ENCODE measurements at regions not wholly inside any gene's neighbourhood (a gene's known extent, or its start where the extent isn't known, plus 50 kb on each side); places are given as distances from the start of the nearest gene placed in this dataset.

DNA sequence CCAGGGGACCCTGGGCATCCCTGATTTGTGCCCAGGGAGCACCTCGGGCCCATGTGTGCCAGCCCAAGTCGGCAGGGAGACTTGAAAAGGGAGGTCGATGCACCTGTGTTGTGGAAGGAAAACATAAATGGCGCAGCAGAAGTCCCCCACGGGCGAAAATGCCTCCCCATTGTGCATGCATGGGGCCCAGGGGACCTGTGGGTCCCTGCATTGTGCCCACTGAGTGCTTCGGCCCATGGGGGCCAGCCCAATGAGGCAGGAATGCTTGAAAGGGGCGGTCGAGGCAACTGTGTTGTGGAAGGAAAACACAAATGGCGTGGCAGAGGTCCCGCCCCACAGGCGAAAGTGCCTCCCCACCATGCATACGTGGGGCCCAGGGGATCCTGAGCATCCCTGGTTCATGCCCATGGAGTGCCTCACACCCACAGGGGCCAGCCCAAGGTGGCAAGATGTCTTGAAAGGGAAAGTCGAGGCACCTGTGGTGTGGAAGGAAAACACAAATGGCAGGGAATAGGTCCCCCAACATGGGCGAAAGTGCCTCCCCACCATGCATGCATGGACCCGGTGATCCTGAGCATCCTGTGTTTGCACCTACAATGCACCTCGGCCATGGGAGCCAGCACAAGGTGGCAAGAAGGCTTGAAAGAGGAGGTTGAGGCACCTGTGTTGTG, 368.0 kb downstream of the ALG10 start:
- TF ChIP-seq, protein P1, sequence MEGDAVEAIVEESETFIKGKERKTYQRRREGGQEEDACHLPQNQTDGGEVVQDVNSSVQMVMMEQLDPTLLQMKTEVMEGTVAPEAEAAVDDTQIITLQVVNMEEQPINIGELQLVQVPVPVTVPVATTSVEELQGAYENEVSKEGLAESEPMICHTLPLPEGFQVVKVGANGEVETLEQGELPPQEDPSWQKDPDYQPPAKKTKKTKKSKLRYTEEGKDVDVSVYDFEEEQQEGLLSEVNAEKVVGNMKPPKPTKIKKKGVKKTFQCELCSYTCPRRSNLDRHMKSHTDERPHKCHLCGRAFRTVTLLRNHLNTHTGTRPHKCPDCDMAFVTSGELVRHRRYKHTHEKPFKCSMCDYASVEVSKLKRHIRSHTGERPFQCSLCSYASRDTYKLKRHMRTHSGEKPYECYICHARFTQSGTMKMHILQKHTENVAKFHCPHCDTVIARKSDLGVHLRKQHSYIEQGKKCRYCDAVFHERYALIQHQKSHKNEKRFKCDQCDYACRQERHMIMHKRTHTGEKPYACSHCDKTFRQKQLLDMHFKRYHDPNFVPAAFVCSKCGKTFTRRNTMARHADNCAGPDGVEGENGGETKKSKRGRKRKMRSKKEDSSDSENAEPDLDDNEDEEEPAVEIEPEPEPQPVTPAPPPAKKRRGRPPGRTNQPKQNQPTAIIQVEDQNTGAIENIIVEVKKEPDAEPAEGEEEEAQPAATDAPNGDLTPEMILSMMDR (IDR thresholded peaks at IDR 0.05; ENCODE audit: low read length): no peak
- no peak for TF ChIP-seq EZH2 (IDR thresholded peaks at IDR 0.05; ENCODE audit: borderline replicate concordance, low read length)
